Activated CD4-positive, alpha-beta T cell treated with anti-CD3 and anti-CD28 coated beads, Interleukin-2, amount 10 ng/mL, durations not matched to agents 24 days and 14 days (primary cell): ENCODE measurements at regions not wholly inside any gene's neighbourhood (a gene's known extent, or its start where the extent isn't known, plus 50 kb on each side); places are given as distances from the start of the nearest gene placed in this dataset.

ENCODE experiments used
- DNase-seq: peaks from one replicate; pipeline ENCODE4 v3.0.0; 2022
- H3K27ac Mint-ChIP-seq: one replicate; pipeline ENCODE4 v1.8.0; 2022; ENCODE audit warnings: mild to moderate bottlenecking, mixed read lengths
- H3K27me3 Mint-ChIP-seq: one replicate; pipeline ENCODE4 v1.8.0; 2022; ENCODE audit warnings: mixed read lengths
- H3K36me3 Mint-ChIP-seq: one replicate; pipeline ENCODE4 v1.8.0; 2022; ENCODE audit warnings: low read depth, mild to moderate bottlenecking, mixed read lengths
- H3K4me1 Mint-ChIP-seq: one replicate; pipeline ENCODE4 v1.8.0; 2021; ENCODE audit warnings: mixed read lengths
- H3K4me3 Mint-ChIP-seq: one replicate; pipeline ENCODE4 v1.8.0; 2022; ENCODE audit warnings: mild to moderate bottlenecking, moderate library complexity, mixed read lengths
- H3K9me3 Mint-ChIP-seq: one replicate; pipeline ENCODE4 v1.8.0; 2021; ENCODE audit warnings: mixed read lengths
- intact Hi-C: fragments of 100-400 bp; cut with micrococcal nuclease; formaldehyde crosslinking; loops from one replicate; pipeline ENCODE4 v1.15.1; 2023

DNA sequence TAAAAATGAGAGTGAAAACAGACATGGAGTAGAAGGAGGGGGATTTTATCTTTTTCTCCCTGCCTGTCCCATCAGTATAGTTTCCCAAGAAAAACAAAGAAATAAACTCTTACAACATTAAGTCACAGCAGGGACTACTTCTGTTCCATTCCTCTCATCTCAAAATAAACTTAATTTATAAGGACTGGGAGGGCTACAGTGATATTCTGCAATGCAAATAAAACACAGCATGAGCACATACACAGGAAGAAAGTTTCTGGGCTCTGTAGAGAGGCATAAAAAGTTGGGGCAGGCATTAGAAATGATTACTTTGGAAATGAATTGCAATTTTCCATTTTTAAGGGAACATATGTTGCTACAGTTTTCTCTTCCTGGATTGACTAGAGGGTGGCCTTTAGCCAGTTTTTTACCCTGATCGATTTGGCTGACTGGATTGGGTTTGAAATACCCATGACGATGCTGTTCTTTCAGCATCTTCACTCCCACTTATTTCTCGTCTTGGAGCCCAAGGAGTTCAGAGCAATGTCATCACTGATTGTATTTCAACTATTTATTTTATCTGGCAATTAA lies 157.1 kb downstream of the ACTR3 start:
- Mint-ChIP-seq H3K4me3 (no peak overlapping the region), H3K4me1 (no peaks in the 10 kb centered on the region), H3K27ac (no peak overlapping the region), H3K9me3 (no peaks in the 10 kb centered on the region), H3K36me3 (no peaks in the 10 kb centered on the region), H3K27me3 (peaks cover 2% of the 10 kb centered on the region)
- intact Hi-C loops = no loop called here
- DNase-seq = no peak

DNA sequence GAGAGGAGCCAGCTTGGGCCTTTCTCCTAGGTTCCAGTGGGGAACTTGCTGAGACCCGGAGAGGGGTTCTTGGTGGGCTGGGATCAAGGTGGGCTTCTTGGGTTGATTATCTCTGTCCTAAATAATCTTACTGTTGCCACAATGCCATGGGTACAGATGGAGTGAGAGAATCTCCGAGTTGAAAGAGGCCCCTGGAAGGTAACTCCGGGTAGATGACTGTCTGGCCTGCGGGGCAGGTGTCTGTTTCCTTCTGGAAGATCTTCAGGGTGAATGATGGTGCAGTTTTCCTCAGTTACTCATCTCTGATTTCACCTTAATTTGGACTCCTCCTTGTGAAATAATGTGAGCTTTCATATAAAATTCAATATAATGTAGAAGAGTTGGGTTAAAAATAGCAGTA lies 159.4 kb downstream of the ACTR3 start:
- no peak overlapping the region for H3K4me3 Mint-ChIP-seq
- H3K27me3 Mint-ChIP-seq = peaks cover 5% of the 10 kb centered on the region
- intact Hi-C loops = no loop called here
- H3K9me3 Mint-ChIP-seq = no peaks in the 10 kb centered on the region
- H3K4me1 Mint-ChIP-seq = no peaks in the 10 kb centered on the region
- DNase-seq = no peak
- no peaks in the 10 kb centered on the region for H3K36me3 Mint-ChIP-seq
- no peak overlapping the region for H3K27ac Mint-ChIP-seq

DNA sequence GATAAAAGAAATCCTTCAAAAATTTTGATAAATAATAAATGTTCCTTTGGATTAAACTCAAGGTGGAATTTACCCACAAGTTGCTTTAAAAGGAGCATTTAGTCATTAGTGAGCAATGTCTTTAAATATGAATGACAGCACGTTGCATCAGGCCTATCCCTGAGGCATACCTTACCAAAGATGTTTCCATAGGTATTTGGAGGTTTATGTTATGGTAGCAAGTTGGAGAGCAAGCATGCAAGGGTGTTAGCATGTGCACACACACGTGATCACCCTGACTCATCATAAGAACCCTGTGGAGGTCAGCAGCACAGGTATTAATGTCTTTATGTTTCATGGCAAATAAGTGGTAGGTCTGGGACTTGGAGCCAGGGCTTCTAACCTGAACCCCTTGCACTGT lies 159.9 kb downstream of the ACTR3 start:
- no peak overlapping the region for H3K27ac Mint-ChIP-seq
- no peaks in the 10 kb centered on the region for H3K9me3 Mint-ChIP-seq
- H3K4me1 Mint-ChIP-seq = no peaks in the 10 kb centered on the region
- DNase-seq = no peak
- intact Hi-C loops = no loop called here
- H3K36me3 Mint-ChIP-seq = no peaks in the 10 kb centered on the region
- no peak overlapping the region for H3K4me3 Mint-ChIP-seq
- peaks cover 5% of the 10 kb centered on the region for H3K27me3 Mint-ChIP-seq

DNA sequence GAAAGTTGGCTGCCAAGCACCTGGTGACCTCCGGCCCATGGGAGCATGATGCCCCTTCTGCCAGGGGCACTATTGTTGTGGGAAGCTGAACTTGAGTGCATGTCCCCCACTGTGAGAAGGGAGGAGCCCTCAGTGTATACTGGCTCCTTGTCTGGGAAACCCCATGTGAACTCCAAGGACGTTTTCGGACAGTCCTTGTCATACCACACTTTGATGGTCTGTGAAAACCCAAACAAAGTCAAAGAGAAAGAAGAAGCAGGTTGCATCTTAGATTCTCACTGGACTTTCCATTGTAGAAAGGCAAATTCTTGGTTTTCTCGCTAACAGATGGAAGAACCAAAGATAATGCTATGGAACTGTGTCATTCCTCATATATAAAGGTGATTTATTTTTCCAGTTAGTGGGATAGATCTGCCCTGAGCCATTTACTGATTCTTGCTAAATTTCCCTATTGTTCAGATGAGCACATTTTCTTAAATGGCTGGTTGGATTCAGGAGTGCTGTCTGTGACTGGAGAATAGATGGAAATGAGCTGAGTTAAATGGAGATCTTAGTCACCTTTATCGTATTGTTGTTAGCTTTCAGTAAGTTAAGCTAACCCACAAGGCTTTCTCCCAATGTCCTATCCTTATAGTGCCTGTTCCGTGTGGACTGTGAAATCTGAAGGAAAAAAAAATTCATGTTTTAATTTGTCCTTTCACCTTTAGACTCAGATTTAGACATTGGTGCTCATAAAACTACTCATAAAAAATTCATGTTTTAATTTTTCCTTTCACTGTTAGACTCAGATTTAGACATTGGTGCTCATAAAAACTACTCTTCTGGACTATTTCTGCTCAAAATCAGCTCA lies 166.6 kb downstream of the ACTR3 start:
- H3K36me3 Mint-ChIP-seq = no peaks in the 10 kb centered on the region
- H3K27me3 Mint-ChIP-seq = peaks cover 5% of the 10 kb centered on the region
- DNase-seq = no peak
- H3K4me1 Mint-ChIP-seq = no peaks in the 10 kb centered on the region
- no peaks in the 10 kb centered on the region for H3K9me3 Mint-ChIP-seq
- H3K4me3 Mint-ChIP-seq = no peak overlapping the region
- no peak overlapping the region for H3K27ac Mint-ChIP-seq
- intact Hi-C loops = no loop called here

DNA sequence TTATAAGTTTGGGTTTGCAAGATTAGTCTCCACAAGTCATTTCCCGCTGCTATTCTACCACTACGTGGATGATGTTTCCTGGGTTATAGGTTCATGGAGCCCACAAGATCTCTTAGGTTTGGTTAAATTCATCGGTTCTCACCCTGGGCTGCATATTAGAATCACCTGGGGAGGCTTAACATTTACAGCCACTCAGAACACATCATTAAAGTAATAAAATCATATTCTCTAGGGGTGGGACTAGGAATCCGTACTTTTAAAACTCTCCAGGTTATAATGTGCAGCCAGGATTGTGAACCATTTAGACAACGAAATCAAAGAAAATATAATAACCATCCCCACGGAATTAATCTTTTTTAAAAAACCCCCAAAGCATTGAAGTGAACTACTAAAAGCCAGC lies 167.7 kb downstream of the ACTR3 start:
- Mint-ChIP-seq H3K27me3 (peaks cover 5% of the 10 kb centered on the region), H3K27ac (no peak overlapping the region), H3K36me3 (no peaks in the 10 kb centered on the region), H3K4me3 (no peak overlapping the region), H3K9me3 (no peaks in the 10 kb centered on the region), H3K4me1 (no peaks in the 10 kb centered on the region)
- intact Hi-C loops = no loop called here
- no peak for DNase-seq

DNA sequence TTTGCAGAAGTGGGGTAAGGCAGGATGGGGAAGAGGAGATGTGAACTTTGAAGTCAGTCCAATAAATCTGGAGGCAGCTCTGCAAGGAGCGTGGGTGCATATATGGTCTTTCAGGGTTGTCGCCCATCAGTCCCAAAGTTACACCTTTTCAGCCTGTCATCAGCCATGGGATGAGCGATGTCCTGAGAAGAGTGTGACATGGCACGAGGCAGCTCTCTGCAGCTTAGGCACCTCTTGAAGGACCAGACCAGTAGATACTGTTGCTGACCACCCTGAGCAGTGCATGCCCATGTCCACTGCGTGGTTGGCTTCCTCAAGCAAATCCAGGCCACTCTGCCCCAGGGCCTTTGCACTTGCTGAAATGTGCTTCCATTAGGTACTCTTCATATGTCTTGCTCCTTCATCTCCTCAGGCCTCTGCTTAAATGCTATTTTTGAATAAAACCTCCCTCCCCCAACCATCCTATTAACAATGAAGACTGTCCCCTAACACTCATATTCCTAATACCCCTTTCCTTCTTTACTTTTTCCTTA lies 171.7 kb downstream of the ACTR3 start:
- DNase-seq = no peak
- Mint-ChIP-seq H3K27ac (no peak overlapping the region), H3K36me3 (no peaks in the 10 kb centered on the region), H3K4me1 (no peaks in the 10 kb centered on the region), H3K9me3 (no peaks in the 10 kb centered on the region), H3K4me3 (no peak overlapping the region), H3K27me3 (peaks cover 3% of the 10 kb centered on the region)
- intact Hi-C loops = no loop called here

DNA sequence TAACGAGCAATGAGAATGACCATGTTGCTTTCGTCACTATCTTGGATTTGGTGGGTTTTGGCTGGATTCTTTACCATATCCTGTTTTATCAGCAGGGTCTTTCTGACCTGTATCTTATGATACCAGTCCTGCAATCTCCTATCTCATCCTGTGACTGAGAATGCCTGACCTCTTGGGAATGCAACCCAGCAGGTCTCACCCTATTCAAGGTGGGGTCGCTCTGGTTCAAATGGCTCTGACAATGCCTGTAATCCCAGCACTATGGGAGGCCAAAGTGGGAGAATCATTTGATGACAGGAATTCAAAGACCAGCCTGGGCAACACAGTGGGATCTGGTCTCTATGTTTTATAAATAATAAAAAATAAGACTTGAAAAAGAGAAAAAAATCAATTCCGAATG lies 173.5 kb downstream of the ACTR3 start:
- intact Hi-C loops = no loop called here
- no peak overlapping the region for H3K4me3 Mint-ChIP-seq
- no peaks in the 10 kb centered on the region for H3K9me3 Mint-ChIP-seq
- H3K4me1 Mint-ChIP-seq = no peaks in the 10 kb centered on the region
- no peak for DNase-seq
- no peaks in the 10 kb centered on the region for H3K27me3 Mint-ChIP-seq
- H3K27ac Mint-ChIP-seq = no peak overlapping the region
- no peaks in the 10 kb centered on the region for H3K36me3 Mint-ChIP-seq

DNA sequence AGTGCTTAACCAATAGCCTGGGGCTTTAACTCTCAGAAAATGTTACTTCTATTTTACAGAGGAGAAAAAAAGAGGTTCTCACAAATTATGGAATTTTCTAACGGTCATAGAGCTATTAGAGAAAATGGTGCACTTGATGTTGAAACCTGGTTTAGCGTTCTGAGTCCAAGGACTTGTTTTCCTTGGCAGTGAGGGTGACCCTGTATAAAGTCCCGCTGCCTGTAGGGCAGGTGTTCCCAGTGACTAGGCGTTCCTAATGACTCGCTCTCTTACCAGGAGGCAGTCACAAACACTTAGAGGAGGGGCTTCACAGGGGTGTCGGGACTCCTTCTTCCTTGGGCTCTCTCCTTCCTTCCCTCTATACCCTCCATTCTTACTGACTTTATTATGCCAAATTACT lies 175.8 kb downstream of the ACTR3 start:
- Mint-ChIP-seq H3K4me3 (no peak overlapping the region), H3K27me3 (no peaks in the 10 kb centered on the region), H3K36me3 (no peaks in the 10 kb centered on the region)

DNA sequence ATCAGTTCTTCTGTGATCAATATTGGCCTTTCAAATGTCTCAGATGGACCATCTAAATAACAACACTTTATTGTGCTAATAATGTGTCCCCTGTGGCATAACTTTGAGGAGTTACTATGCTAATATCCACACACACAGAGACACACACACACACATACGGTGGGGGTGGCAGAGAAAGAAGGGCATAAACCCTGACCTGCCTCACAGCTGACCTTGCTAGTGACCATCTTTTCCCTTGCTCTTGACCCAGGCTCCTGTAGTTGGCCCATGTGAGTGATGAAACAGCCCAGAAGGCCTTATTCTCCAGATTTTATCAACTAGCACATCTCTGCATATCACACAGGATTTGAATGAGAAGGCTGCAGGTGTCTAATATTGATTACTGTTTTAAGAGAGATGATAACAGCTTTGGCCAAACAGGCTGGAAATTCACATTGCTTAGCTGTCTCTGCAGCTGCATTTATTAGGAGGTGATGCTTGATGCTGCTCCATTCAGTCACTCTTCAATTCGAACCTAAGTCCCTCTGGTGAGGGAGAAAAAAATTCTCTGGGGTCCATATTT lies 176.4 kb downstream of the ACTR3 start:
- H3K27ac Mint-ChIP-seq = no peak overlapping the region

More for the DNA sequence above, 175.8 kb downstream of the ACTR3 start:
- Mint-ChIP-seq H3K4me1 (no peaks in the 10 kb centered on the region), H3K9me3 (no peaks in the 10 kb centered on the region), H3K27ac (no peak overlapping the region)
- no peak for DNase-seq
- intact Hi-C loops = no loop called here

DNA sequence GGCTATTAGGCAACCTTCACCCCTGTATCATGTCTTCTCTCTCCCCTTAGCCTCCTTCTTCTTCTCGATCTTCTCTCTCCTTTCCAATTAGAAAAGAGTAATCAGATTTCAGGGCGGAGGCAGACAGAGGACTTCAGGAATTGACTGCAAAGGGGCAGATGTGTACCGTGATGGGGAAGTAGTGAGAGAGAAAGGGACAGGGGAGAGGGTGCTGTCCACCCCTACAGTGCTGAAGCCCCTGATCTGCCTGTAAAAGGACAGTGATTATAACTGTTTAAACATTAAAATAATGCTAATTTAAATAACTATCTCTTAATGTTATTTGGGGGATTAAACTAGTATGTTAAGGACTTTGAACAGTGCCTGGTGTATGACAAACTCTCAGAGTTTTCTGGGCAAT lies 178.5 kb downstream of the ACTR3 start:
- H3K27me3 Mint-ChIP-seq = no peaks in the 10 kb centered on the region
- no peaks in the 10 kb centered on the region for H3K36me3 Mint-ChIP-seq
- H3K4me3 Mint-ChIP-seq = no peak overlapping the region
- DNase-seq = no peak
- no peaks in the 10 kb centered on the region for H3K4me1 Mint-ChIP-seq
- intact Hi-C loops = no loop called here
- H3K27ac Mint-ChIP-seq = no peak overlapping the region
- H3K9me3 Mint-ChIP-seq = no peaks in the 10 kb centered on the region

More for the DNA sequence above, 176.4 kb downstream of the ACTR3 start:
- no peak for DNase-seq
- H3K27me3 Mint-ChIP-seq = no peaks in the 10 kb centered on the region
- no peak overlapping the region for H3K4me3 Mint-ChIP-seq
- no peaks in the 10 kb centered on the region for H3K36me3 Mint-ChIP-seq
- intact Hi-C loops = no loop called here
- H3K4me1 Mint-ChIP-seq = no peaks in the 10 kb centered on the region
- no peaks in the 10 kb centered on the region for H3K9me3 Mint-ChIP-seq

DNA sequence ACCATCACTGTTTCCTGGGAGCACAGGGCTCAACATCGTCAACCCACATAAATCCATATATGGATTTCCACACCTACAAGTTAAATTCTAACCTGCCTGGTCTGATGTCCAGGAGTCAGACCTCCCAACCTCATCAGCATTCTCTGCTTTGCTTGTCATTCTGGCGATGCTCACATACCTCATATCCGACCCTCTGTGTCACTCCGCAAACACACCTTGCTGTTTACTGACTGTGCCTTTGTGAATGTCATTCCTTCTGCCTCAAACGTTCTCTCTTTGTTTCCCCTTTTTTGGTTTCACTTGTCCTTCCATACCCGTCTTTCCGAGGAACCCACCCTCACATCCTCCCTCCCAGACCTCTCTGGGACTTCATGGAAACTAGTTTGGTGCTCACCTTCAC lies 187.1 kb downstream of the ACTR3 start:
- Mint-ChIP-seq H3K27ac (no peak overlapping the region), H3K9me3 (no peaks in the 10 kb centered on the region), H3K4me1 (no peaks in the 10 kb centered on the region), H3K36me3 (no peaks in the 10 kb centered on the region), H3K27me3 (peaks cover 2% of the 10 kb centered on the region), H3K4me3 (no peak overlapping the region)
- intact Hi-C loops = no loop called here
- DNase-seq = no peak

DNA sequence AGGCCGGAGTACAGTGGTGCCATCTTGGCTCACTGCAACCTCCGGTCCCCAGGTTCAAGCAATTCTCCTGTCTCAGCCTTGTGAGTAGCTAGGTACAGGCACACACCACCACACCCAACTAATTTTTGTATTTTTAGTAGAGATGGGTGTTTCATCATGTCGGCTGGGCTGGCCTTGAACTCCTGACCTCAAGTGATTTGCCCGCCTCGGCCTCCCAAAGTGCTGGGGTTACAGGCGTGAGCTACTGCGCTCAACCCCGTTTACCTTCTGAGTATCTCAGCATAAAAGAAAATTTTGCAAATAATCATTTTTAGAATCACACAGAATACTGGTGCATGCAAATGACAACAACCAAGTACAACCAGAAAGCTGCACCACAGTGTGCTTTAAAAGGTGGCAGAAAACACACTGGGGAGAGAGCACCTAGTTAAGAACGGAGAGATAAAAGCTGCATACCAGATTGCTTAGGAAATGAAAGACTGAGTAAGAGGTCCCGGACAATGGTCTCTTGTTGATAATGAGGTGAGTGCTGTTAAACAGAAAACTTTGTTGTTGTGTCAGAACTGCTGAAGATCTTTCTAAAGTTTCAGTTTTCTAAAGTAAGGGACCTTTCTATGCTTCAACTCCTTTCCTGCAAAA lies 189.6 kb downstream of the ACTR3 start:
- DNase-seq = no peak
- no peak overlapping the region for H3K27ac Mint-ChIP-seq
- no peaks in the 10 kb centered on the region for H3K36me3 Mint-ChIP-seq
- H3K4me1 Mint-ChIP-seq = no peaks in the 10 kb centered on the region
- peaks cover 2% of the 10 kb centered on the region for H3K27me3 Mint-ChIP-seq
- no peak overlapping the region for H3K4me3 Mint-ChIP-seq
- H3K9me3 Mint-ChIP-seq = no peaks in the 10 kb centered on the region
- intact Hi-C loops = no loop called here

DNA sequence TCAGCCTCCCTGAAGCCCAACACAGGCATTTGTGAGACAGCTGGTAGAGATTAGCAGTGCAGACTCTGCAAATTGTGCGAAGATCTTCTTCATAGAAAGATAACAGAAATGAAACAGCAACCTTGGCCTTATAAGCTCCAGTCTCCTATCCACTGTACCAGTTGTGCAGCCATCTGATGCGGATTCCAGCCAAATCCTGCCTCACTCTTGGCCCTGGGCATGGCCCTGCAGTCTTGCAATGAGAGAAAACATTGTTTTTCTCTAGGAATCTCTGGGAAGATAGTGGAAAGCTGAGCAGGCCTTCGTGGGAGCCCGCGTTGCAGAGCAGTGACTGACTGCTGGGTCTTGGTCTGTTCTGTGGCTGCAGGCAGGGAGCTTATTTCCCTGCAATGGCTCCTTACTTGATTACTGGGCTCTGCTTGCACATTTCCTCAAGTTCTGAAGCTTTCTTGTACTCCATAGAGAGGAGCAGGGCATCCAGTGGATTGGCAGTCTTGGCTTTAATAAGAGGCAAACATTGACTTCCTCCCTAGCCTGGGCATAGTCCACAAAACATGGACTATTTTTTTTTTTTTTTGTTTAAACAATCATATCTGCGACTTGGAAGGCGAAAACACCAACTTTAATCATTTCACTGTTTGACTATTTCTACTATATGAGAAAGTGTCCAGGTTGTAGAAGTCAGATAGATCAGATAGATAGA lies 193.0 kb downstream of the ACTR3 start:
- peaks cover 2% of the 10 kb centered on the region for H3K27me3 Mint-ChIP-seq
- no peaks in the 10 kb centered on the region for H3K36me3 Mint-ChIP-seq
- H3K4me1 Mint-ChIP-seq = no peaks in the 10 kb centered on the region
- no peak overlapping the region for H3K4me3 Mint-ChIP-seq
- no peaks in the 10 kb centered on the region for H3K9me3 Mint-ChIP-seq
- no peak for DNase-seq
- intact Hi-C loops = no loop called here
- H3K27ac Mint-ChIP-seq = no peak overlapping the region
